Glutamatergic neuron (in vitro differentiated cells): ENCODE measurements at regions not wholly inside any gene's neighbourhood (a gene's known extent, or its start where the extent isn't known, plus 50 kb on each side); places are given as distances from the start of the nearest gene placed in this dataset.

Source experiments
- DNase-seq: peaks from one replicate; pipeline ENCODE4 v3.0.0; 2022
- H3K27ac Mint-ChIP-seq: one replicate; pipeline ENCODE4 v1.8.0; 2020; ENCODE audit warnings: mild to moderate bottlenecking, mixed read lengths, inconsistent platforms; ENCODE audit not compliant: unreplicated experiment
- H3K27me3 Mint-ChIP-seq: one replicate; pipeline ENCODE4 v1.8.0; 2020; ENCODE audit warnings: mild to moderate bottlenecking, moderate library complexity, mixed read lengths, inconsistent platforms; ENCODE audit not compliant: unreplicated experiment
- H3K36me3 Mint-ChIP-seq: one replicate; pipeline ENCODE4 v1.8.0; 2020; ENCODE audit warnings: mild to moderate bottlenecking, mixed read lengths, inconsistent platforms; ENCODE audit not compliant: unreplicated experiment
- H3K4me1 Mint-ChIP-seq: one replicate; pipeline ENCODE4 v1.8.0; 2020; ENCODE audit warnings: mild to moderate bottlenecking, low read depth, mixed read lengths, inconsistent platforms; ENCODE audit not compliant: unreplicated experiment
- H3K4me3 Mint-ChIP-seq: one replicate; pipeline ENCODE4 v1.8.0; 2020; ENCODE audit warnings: mild to moderate bottlenecking, mixed read lengths, inconsistent platforms; ENCODE audit not compliant: unreplicated experiment
- H3K9me3 Mint-ChIP-seq: one replicate; pipeline ENCODE4 v1.8.0; 2020; ENCODE audit warnings: mild to moderate bottlenecking, moderate library complexity, mixed read lengths, inconsistent platforms; ENCODE audit not compliant: unreplicated experiment
- TF ChIP-seq, protein P1 (sequence below): fragments of 200-600 bp; sonication (generic); IDR thresholded peaks from one replicate; pipeline ENCODE4 v1.5.0; 2021; ENCODE audit not compliant: partially characterized antibody, unreplicated experiment

DNA sequence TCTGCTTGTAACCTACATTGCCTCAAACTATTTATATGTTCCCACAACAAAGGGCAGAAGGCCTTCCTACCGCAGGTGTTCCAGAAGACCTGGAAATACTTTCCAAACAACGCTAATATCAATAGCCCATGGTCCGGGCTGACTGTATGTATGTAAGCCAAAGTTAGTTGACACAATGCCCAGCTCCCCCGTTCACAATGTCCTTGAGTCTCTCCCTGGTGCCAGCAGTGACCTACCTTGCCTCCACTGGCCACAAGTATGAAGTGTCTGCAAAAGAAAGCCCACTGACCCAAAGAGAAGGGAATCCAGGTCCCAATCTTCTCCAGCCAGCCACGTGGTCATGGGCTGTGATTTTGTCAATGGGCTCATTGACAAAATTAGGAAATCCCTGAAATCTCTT is 118.6 kb downstream of the DLEU7 start:
- no peak for DNase-seq
- Mint-ChIP-seq H3K36me3 (peaks cover 2% of the 10 kb centered on the region), H3K4me1 (peaks cover 2% of the 10 kb centered on the region), H3K27me3 (no peaks in the 10 kb centered on the region), H3K27ac (no peak overlapping the region), H3K9me3 (peaks cover under 1% of the 10 kb centered on the region), H3K4me3 (no peak overlapping the region)
- TF ChIP-seq, protein P1, sequence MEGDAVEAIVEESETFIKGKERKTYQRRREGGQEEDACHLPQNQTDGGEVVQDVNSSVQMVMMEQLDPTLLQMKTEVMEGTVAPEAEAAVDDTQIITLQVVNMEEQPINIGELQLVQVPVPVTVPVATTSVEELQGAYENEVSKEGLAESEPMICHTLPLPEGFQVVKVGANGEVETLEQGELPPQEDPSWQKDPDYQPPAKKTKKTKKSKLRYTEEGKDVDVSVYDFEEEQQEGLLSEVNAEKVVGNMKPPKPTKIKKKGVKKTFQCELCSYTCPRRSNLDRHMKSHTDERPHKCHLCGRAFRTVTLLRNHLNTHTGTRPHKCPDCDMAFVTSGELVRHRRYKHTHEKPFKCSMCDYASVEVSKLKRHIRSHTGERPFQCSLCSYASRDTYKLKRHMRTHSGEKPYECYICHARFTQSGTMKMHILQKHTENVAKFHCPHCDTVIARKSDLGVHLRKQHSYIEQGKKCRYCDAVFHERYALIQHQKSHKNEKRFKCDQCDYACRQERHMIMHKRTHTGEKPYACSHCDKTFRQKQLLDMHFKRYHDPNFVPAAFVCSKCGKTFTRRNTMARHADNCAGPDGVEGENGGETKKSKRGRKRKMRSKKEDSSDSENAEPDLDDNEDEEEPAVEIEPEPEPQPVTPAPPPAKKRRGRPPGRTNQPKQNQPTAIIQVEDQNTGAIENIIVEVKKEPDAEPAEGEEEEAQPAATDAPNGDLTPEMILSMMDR: no peak

GRCh38 chr13:50726164-50726563 is 117.3 kb downstream of the DLEU7 start:
- Mint-ChIP-seq H3K36me3 (peaks cover 9% of the 10 kb centered on the region), H3K4me3 (no peak overlapping the region), H3K27me3 (no peaks in the 10 kb centered on the region), H3K9me3 (peaks cover 3% of the 10 kb centered on the region), H3K4me1 (peaks cover 2% of the 10 kb centered on the region), H3K27ac (no peak overlapping the region)
- TF ChIP-seq, protein P1: no peak
- DNase-seq: no peak

GRCh38 chr13:50729177-50729576 is 114.3 kb downstream of the DLEU7 start:
- H3K36me3 Mint-ChIP-seq: peaks cover 9% of the 10 kb centered on the region
- H3K4me1 Mint-ChIP-seq: peaks cover 2% of the 10 kb centered on the region
- H3K27ac Mint-ChIP-seq: no peak overlapping the region
- H3K27me3 Mint-ChIP-seq: no peaks in the 10 kb centered on the region
- no peak overlapping the region for H3K4me3 Mint-ChIP-seq
- TF ChIP-seq, protein P1: no peak
- H3K9me3 Mint-ChIP-seq: peaks cover 3% of the 10 kb centered on the region
- DNase-seq: no peak

DNA sequence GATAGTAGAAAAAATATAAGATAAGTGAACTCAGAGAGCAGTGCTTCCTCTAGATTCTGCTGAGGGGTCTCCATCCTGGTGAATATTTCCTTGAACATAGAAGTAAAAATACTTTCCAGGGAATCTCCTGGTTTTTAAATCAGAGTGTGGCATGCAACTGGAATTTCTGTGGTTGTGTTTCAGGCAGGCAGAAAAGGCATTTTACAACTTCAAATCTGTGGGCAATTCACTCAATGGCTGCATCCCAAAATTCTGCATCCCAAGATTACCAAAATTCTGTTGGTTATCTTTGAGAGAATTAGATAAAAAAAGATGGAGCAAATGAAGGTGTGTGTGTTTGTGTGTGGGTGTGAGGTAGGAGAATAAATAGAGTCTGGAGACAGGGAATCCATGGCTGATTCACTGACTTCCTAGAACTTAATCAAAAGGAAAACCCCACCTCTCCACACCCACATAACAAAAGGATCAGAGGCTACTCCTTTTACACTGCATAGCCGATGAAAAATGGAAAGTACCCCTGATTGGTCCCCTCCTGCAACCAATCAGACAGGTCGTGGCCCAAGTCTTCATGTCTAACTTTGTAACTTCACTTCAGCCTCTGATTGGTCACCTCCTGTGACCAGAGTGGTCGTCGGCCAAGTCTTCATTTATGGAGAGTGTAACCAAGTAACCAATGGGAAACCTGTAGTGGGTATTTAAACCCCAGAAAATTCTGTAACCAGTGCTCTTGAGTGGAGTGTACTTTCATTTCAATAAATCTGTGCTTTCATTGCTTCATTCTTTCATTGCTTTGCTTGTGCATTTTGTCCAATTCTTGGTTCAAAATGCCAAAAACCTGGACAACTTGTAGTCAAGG is 112.8 kb downstream of the DLEU7 start:
- Mint-ChIP-seq H3K4me1 (peaks cover 2% of the 10 kb centered on the region), H3K27me3 (no peaks in the 10 kb centered on the region), H3K4me3 (no peak overlapping the region), H3K36me3 (peaks cover 9% of the 10 kb centered on the region), H3K27ac (no peak overlapping the region), H3K9me3 (peaks cover 3% of the 10 kb centered on the region)
- TF ChIP-seq, protein P1: no peak
- DNase-seq: no peak

GRCh38 chr13:50731400-50731799 is 112.1 kb downstream of the DLEU7 start:
- H3K9me3 Mint-ChIP-seq: peaks cover 3% of the 10 kb centered on the region
- H3K27me3 Mint-ChIP-seq: no peaks in the 10 kb centered on the region
- no peak overlapping the region for H3K4me3 Mint-ChIP-seq
- no peak for DNase-seq
- H3K27ac Mint-ChIP-seq: no peak overlapping the region
- TF ChIP-seq, protein P1: no peak
- no peaks in the 10 kb centered on the region for H3K4me1 Mint-ChIP-seq
- H3K36me3 Mint-ChIP-seq: peaks cover 9% of the 10 kb centered on the region
